ENCODE measurements at regions not wholly inside any gene's neighbourhood (a gene's known extent, or its start where the extent isn't known, plus 50 kb on each side); places are given as distances from the start of the nearest gene placed in this dataset.
A peak's percentile ranks its signal among the peaks of the same experiment; 100 is the strongest.

DNA sequence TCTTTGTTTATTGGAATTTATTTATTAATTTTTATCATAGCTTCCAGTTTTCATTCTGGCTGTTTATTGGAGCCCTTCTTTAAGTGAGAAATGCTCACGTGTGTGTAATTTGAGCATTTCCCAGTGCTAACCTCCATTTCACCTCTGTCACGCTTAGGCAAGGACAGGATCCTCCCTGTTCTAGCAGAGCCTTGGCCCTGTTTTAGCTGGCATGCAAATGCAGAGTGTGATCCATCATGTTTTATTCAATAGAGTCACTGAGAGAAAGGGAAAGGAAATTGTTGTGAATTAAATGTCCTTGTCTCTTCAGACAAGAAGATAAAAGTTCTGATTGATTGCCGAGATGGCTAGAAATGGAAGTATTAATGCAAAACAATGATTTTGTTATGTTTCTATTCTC is 137.3 kb upstream of the ACO1 start:
- no peak for DNase-seq

DNA sequence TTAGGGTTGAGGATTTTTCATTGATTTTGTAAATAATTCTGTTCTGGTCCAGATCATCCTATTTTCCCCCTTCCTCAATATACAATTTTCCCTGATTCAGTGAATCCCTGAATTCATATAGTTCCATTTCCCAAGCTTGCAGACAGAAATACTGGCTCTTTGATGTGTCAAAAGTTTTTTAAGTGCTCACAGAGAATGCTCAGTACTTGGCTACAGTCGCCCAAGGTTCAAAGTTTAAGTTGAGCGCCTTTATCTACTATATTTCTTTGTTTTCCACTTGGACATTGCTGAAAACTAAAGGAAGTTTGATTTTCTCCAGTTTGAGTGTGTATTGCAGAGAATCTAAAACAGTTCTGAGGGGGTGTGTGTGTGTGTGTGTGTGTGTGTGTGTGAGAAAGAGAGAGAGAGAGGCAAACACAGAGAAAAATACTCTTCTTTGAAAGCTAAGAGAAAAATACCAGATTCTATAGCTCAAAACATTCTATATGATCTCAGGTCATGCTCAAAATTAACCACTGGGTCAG is 136.2 kb upstream of the ACO1 start:
- no peak for DNase-seq

DNA sequence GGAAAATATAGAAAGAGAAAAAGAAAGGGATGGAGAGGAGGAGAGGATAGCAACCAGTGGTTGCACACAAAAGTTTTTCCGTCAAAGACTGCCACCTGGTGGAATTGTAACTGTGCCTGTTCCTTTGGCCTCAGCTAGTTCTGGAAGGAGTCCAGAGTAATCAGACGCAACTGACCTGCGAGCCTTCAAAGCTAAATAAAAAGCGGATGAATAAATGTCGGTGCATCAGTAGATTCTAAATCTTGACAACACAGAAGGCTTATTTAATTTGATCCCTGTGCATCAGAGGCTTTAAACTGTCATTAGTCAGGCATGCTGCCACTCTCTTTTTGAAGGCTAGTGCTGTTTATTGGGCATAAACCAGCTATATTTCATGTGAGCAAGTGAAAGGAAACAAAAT is 132.9 kb upstream of the ACO1 start:
- DNase-seq: peak; percentile 46

DNA sequence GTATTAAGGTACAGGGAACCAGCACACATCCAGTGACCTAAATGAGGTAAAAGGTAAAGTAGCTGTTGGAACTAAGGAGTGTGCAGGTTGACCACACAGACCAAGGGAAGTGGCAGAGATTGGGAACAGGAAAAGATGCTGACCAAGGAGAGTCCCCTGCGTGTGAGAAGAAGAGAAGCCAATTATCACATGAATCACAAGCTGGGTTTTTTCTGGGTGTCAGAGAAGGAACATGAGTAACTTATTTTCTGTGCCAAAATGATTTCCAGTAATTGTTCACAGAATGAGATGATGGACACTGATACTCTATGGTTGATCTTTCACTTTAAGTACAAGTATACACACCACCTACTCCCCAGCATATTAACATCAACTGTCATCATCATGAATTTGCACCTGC is 130.7 kb upstream of the ACO1 start:
- DNase-seq: no peak

DNA sequence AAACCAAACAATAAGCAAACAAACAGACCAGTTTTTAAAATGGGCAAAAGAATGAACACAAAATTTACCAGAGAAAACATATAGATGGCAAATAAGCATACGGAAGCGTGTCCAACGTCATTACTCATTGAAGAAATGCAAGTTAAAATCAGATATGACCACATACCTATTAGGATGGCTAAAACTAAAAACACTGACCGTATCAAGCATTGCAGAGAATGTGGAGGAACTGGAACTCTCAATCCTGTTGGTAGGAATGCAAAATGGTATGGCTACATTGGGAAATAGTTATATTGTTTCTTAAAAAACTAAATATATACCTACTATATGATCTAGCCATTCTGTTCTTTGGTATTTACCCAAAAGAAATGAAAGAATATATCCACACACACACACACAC is 129.4 kb upstream of the ACO1 start:
- no peak for DNase-seq

DNA sequence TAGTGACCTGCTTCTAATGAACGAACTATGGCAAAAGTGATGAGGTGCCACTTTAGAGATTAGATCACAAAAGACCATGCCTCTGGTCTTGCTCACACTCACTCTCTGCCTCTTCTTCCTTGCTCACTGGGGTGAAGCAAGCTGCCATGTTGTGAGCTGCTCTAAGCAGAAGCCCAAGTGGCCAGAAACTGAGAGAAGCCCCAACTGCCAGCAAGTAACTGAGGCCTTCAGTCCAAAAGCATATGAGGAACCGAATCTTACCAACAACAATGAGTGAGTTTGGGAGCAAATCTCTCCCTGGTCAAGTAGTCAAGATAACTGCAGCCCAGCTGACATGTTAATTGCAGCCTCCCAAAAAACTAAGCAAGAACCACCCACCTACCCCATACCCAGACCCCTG is 126.0 kb upstream of the ACO1 start:
- no peak for DNase-seq

DNA sequence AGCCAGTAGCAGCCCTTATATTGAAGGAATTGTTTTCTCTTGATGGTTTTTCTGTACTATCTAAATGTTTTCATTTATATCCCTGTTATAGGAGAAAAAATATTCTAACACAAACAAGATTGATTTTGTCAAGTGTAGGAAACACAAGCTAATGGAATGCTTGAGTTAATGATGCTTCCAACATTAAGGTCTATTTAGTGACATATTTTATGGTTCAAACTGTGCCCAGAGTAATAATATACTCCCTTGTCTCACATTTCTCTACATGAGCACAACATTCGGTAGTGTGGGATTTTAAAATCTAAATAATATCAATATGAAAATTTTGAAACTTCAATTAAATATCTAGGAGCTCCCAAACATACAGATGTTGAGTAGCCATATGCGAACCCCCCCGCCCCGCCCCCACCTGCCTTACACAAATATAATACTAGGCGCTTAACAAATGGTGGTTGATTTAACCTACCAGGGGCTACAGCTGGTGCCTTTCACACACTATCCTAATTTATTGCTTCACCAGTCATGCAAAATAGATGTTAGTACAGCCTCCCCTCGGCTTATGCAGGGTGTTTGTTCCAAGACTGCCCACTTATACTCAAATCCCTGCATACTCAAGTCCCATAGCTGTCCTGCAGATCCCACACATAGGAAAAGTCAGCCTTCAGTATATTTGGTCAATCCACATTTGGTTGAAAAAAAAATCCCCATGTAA is 124.1 kb upstream of the ACO1 start:
- DNase-seq: no peak

DNA sequence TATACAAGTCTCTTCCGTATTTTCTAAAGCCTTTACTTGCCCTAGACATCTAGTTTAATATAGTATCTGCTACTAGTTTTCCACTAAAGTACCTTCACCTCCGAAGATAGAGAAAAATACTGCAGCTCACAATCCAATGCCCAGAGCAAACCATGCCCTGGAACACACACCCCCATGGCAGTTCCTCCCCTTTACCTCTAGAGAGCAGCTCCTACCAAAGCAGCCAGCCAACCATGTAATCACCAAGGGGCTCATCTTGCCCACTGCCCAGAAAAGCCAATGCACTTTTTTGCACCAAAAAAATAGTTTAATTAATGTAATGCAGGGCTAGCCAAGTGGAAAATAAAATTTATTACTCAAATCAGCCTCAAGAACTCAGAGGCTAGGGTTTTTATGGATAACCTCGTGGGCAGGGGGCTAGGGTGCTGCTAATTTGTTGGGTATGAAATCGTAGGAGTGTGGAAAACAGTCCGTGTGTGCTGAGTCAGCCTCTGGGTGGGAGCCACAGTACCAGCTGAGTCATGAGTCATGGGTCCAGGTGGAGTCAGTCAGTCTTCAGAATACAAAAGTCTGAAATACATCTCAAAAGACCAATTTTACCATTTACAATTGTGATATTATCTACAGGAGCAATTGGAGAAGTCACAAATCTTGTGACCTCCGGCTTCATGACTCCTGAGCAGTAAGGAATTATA is 120.1 kb upstream of the ACO1 start:
- DNase-seq: no peak

DNA sequence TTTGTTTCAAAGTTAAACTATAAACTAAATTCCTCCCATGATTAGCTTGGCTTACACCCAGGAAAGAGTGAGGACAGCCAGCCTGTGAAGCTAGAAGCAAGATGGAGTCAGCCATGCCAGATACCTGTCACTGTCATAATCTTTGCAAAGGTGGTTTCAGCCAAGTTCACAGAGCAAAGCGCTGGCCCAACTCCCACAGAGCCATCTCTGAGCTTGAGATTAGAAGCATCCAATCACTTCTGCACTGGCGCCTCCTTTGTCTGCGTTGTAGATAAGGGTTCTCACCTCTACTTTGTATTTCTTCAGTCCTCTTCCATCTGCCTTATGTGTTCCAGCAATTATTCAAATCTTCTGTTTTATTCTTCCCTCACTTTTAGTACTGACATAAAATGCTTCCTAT is 119.4 kb upstream of the ACO1 start:
- no peak for DNase-seq

DNA sequence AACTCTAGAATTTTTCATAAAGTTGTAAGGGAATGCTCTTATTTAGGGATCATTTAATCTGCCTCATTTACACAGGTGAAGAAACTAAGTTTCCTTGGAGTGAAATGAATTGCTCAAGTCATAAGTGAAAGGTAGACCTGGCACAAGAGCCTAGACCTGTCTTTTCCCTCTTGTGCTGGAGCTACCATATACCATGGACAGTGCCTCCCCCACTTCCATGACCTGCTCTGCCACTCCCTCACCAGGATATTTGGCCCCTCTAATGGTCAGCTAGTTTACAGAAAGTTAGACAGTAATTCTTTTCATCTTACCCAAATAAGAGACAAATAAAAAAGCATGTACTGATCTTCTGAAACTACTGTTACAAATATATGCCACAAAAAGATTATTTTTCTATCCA is 105.5 kb upstream of the ACO1 start:
- no peak for DNase-seq

DNA sequence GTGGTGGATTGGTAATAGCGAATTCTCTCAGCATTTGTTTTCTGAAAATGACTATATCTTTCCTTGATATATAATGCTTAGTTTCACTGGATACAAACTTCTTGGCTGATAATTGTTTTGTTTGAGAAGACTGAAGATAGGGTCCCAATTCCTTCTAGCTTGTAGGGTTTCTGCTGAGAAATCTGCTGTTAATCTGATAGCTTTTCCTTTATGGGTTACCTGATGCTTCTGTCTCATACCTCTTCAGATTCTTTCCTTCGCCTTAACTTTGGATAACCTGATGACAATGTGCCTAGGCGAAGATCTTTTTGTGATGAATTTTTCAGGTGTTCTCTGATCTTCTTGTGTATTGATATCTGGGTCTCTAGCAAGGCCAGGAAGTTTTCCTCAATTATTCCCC is 94.7 kb upstream of the ACO1 start:
- no peak for DNase-seq

DNA sequence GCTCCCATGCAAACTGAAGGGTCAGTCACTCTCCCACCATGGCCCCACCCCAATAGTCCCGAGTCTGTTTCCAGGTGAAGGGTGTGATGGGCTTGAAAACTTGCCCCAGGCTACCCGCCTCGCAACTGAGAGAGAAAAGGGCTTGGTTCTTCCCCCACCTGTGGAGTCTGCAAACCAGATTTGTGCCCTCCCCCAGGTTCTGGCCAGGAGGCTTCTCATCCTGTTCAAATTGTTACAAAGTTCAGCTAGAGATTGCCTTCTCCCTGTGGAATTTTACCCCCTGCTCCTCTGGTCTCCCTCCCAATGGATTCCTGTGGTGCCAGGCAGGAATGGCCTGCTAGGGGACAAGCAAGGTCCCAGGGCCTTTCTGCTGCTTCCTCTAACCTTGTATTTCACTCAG is 93.1 kb upstream of the ACO1 start:
- no peak for DNase-seq

DNA sequence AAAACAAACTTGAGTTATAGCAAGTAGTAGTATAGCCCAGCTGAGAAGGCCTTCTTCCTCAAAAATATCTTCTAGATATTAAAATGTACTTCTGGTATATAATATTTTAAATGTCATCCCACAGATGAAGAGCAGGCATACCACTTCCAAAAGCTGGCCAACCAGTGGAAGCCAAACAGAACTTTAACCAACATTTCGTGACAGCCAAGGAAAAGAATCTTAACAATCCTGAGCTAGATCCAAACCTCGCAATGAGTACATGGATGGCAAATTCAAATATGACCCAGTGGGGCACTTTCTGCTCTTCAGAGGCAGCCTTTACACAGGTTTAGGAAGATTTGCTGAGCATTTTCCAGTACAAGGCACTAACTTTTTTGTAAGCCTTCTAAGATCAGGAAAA is 91.8 kb upstream of the ACO1 start:
- DNase-seq: no peak

DNA sequence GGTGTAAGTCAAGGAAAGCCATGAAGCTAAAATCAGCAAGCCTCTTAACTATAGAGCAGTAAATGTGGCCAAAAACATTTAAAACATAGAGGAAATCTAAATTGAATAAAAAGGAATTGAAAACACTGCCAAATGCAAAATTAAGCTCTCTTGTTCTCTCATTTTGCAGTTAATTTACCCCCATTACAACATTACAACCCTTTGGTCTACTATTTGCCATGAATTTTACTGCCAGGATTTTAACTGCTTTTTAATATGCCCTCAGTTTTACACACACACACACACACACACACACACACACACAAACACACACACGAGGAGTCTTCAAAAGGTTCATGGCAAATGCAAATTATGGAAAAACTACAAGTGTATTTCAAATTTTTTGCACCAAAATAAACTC is 91.4 kb upstream of the ACO1 start:
- DNase-seq: no peak

DNA sequence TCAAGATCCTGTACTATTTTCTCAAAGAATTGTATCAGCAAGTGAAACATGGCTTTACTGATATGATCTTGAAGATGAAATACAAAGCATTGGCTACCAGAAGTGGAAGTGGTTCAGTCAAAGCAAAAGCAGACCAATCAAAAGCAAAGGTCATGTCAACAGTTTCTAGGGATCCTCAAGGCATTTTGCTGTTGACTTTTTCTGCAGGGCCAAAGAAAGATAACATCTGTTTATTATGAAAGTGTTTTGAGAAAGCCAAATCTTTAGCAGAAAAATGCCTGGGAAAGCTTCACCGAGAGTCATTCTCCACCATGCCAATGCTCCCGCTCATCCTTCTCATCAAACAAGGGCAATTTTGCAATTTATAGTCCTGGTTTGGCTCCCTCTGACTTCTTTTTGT is 90.3 kb upstream of the ACO1 start:
- no peak for DNase-seq

DNA sequence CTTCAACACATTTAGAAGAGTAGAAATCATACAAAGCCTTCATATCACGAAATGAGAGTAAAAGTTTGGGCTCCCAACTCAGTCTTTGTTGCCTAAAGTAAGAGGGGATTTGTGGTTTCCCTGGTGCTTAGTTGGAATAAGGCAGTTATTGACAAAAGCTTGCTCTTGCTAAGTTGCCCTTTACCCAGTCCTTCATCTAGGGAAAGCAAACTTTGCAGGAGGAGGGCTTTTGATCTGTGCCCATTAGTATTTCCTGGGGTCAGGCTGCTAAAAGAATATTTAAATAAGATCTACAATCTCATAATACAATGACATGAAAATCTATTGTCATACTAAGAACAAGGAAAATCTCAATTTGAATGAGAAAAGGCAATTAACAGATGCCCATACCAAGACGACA is 84.1 kb upstream of the ACO1 start:
- no peak for DNase-seq

DNA sequence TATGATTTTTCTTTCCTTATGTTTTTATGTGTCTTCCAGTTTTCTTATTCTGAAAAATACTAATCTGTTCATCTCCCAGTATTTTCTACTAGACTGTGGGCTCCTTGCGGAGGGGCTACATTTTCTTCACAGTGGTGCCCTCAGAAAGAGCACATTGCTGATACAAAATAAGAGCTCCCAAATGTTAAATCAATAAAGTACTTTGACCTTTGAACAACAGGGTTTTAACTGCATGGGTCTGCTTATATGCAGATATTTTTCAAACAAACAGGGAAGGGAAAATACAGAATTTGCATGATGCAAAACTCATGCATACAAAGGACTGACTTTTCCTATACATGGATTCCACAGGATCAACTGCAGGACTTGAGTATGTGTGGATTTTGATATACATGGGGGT is 79.9 kb upstream of the ACO1 start:
- DNase-seq: no peak

DNA sequence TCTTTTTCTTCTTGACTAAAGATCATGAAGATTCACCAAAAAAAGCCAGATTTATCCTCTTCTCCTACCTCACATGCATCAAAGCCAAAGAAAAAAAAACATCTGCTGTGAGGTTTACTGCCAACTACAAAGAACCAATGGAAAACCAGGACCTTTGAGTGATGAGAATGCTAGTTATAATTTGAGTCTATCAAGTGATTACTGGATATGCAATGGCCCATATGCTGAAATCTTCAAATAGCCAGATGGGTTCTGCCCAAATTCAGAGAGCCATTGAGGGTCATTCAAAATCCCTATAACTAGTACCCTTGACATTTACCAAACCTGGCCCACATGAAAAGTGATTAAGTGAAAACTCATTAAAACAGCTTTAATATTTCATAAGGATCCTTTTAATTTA is 78.4 kb upstream of the ACO1 start:
- DNase-seq: no peak

DNA sequence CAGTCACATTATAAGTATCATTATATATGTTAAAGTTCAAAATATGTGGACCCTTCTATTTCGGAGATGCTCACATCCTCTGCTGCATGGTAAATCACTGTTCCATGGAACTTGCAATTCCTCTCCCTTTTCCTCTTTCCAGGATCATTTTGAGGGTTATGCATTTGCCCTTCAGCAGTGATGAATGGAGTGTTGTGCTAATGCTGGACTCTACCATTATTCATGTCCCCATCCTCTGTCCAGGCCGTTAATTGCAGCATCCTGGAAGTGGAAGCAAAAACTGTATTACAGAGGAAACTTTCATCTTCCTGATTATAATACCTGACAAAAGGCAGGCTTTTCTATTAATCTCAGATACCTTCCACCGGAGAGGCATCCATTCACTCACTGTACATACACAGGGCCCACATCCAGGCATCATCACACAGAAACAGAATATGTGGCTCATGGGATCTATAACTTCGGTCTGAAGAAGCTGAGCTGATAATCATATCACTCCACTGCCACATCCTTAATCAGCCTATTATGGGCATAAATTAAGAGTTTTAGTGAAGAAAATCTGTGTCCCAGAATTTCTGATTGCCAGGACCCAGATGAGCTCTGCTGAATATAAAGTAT is 65.0 kb upstream of the ACO1 start:
- no peak for DNase-seq

DNA sequence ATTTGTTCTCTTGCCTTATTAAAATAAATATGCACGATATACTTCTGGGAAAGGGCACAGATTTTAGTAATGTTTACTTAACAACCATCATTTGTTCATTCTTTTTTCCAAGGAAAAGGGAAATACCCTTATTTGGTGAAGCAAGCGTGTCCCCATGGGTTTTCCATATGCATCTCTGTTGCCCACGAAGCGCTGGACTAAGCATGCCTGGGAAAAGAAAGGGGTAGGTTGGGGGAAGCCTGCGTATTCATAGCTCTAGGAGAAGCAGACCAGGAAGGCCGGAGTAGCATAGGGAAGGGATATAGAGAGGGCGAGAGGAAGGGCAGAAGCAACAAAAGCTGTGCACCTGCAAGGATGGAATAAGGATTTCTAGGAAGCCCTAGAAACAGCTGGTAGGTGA is 61.8 kb upstream of the ACO1 start:
- no peak for DNase-seq

DNA sequence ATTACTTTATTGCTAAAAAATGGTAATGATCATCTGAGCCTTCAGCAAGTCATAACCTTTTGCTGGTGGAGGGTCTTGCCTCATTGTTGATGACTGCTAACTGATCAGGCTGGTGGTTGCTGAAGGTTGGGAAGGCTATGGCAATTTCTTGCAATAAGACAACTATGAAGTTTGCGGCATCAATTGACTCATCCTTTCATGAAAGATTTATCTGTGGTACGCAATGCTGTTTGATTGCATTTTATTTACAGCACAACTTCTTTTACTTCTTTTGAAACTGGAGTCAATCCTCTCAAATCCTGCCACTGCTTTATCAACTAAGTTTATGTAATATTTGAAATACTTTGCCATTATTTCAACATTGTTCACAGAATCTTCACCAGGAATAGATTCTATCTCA is 58.3 kb upstream of the ACO1 start:
- no peak for DNase-seq

DNA sequence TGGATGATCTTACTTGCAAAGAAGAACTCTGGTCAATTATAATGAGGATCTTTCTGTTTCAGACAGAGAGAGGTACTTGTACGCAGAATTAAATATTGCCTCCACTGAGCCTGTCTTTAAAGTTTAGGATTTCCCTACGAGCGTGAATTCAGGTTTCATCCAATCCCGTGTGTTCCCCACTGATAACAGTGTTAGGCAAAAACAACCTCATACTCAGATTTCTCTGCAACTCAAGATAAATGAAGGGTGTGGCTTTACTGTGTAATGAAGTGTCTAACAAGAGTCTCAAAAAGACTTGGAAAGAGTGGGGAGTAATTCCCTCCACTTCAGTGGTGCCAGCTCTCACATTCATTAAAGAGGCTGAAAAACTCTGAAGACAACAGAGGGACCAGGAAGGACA is 53.2 kb upstream of the ACO1 start:
- DNase-seq: no peak

DNA sequence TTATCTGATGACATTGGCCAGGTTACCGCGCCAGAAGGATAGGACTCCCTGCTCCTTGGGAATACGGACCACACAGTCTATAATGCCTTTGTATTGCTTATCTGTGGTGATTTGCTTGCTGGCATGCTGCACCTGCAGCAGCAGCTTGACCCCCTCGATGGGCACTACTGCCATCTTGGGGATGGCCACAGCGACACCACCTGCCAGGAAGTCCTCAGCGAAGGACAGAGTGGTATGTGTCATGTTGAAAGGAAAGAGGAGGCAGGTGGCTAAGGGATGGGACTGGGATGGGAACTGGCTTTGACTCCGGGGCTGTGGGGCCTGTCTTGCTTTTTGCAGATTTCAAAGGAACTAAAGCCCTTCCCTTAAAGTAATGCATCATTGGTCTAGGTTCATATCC is 50.3 kb upstream of the ACO1 start:
- DNase-seq: no peak
